ENCODE measurements at regions not wholly inside any gene's neighbourhood (a gene's known extent, or its start where the extent isn't known, plus 50 kb on each side); places are given as distances from the start of the nearest gene placed in this dataset.
A peak's percentile ranks its signal among the peaks of the same experiment; 100 is the strongest.

- Histone ChIP-seq H3K4me3 (ENCODE audit: insufficient read depth, low read length) (no peak overlapping the region), H3K79me2 (ENCODE audit: insufficient read depth, low read length) (no peaks in the 10 kb centered on the region), H2AFZ (ENCODE audit: low read length) (no peak overlapping the region), H3K9me3 (ENCODE audit: low read depth, low read length) (no peaks in the 10 kb centered on the region), H4K20me1 (ENCODE audit: insufficient read depth, low read length) (no peaks in the 10 kb centered on the region), H3K27ac (ENCODE audit: low read depth, low read length) (no peak overlapping the region), H3K4me1 (ENCODE audit: insufficient read depth, low read length) (peaks cover 28% of the 10 kb centered on the region), H3K36me3 (ENCODE audit: insufficient read depth, low read length) (no peaks in the 10 kb centered on the region), H3K27me3 (ENCODE audit: insufficient read depth, low read length) (no peaks in the 10 kb centered on the region), H3K4me2 (ENCODE audit: insufficient read depth, low read length) (no peak overlapping the region)
- no peak for TF ChIP-seq CTCF (IDR thresholded peaks at IDR 0.05; ENCODE audit: extremely low read depth, low read depth, low read length)
- DNase-seq (ENCODE audit: insufficient read length, low spot score, missing footprints) = no peak
Observed at GRCh38 chr3:104887619-104888018, 479.1 kb upstream of the ALCAM start.

- Histone ChIP-seq H4K20me1 (ENCODE audit: insufficient read depth, low read length) (no peaks in the 10 kb centered on the region), H3K4me2 (ENCODE audit: insufficient read depth, low read length) (no peak overlapping the region), H3K4me1 (ENCODE audit: insufficient read depth, low read length) (peaks cover 10% of the 10 kb centered on the region), H3K79me2 (ENCODE audit: insufficient read depth, low read length) (no peaks in the 10 kb centered on the region), H3K27ac (ENCODE audit: low read depth, low read length) (no peak overlapping the region), H3K36me3 (ENCODE audit: insufficient read depth, low read length) (no peaks in the 10 kb centered on the region), H3K9me3 (ENCODE audit: low read depth, low read length) (no peaks in the 10 kb centered on the region), H3K27me3 (ENCODE audit: insufficient read depth, low read length) (no peaks in the 10 kb centered on the region), H3K4me3 (ENCODE audit: insufficient read depth, low read length) (no peak overlapping the region), H2AFZ (ENCODE audit: low read length) (no peak overlapping the region)
- no peak for TF ChIP-seq CTCF (IDR thresholded peaks at IDR 0.05; ENCODE audit: extremely low read depth, low read depth, low read length)
- no peak for DNase-seq (ENCODE audit: insufficient read length, low spot score, missing footprints)
Observed at GRCh38 chr3:104892044-104892443, 474.7 kb upstream of the ALCAM start.

- no peak overlapping the region for H2AFZ ChIP-seq (ENCODE audit: low read length)
- DNase-seq (ENCODE audit: insufficient read length, low spot score, missing footprints) = peak; percentile 34
- no peaks in the 10 kb centered on the region for H3K27me3 ChIP-seq (ENCODE audit: insufficient read depth, low read length)
- no peaks in the 10 kb centered on the region for H3K9me3 ChIP-seq (ENCODE audit: low read depth, low read length)
- no peaks in the 10 kb centered on the region for H4K20me1 ChIP-seq (ENCODE audit: insufficient read depth, low read length)
- H3K79me2 ChIP-seq (ENCODE audit: insufficient read depth, low read length) = no peaks in the 10 kb centered on the region
- no peak overlapping the region for H3K27ac ChIP-seq (ENCODE audit: low read depth, low read length)
- H3K36me3 ChIP-seq (ENCODE audit: insufficient read depth, low read length) = no peaks in the 10 kb centered on the region
- peaks cover 3% of the 10 kb centered on the region for H3K4me1 ChIP-seq (ENCODE audit: insufficient read depth, low read length)
- H3K4me2 ChIP-seq (ENCODE audit: insufficient read depth, low read length) = no peak overlapping the region
- TF ChIP-seq CTCF (IDR thresholded peaks at IDR 0.05; ENCODE audit: extremely low read depth, low read depth, low read length) = no peak
- no peak overlapping the region for H3K4me3 ChIP-seq (ENCODE audit: insufficient read depth, low read length)
Observed at GRCh38 chr3:104896624-104897023, 470.1 kb upstream of the ALCAM start.

- Histone ChIP-seq H3K27ac (ENCODE audit: low read depth, low read length) (no peak overlapping the region), H4K20me1 (ENCODE audit: insufficient read depth, low read length) (no peaks in the 10 kb centered on the region), H3K27me3 (ENCODE audit: insufficient read depth, low read length) (no peaks in the 10 kb centered on the region), H3K4me3 (ENCODE audit: insufficient read depth, low read length) (no peak overlapping the region), H3K36me3 (ENCODE audit: insufficient read depth, low read length) (no peaks in the 10 kb centered on the region), H3K4me2 (ENCODE audit: insufficient read depth, low read length) (no peak overlapping the region), H3K4me1 (ENCODE audit: insufficient read depth, low read length) (peaks cover under 1% of the 10 kb centered on the region), H3K9me3 (ENCODE audit: low read depth, low read length) (peaks cover 4% of the 10 kb centered on the region), H3K79me2 (ENCODE audit: insufficient read depth, low read length) (peaks cover 3% of the 10 kb centered on the region), H2AFZ (ENCODE audit: low read length) (no peak overlapping the region)
- no peak for DNase-seq (ENCODE audit: insufficient read length, low spot score, missing footprints)
- TF ChIP-seq CTCF (IDR thresholded peaks at IDR 0.05; ENCODE audit: extremely low read depth, low read depth, low read length) = no peak
Observed at GRCh38 chr3:104901396-104901795, 465.3 kb upstream of the ALCAM start.

Data from osteoblast (primary cell).